Hematopoietic multipotent progenitor cell treated with erythropoietin and hydrocortisone succinate and interleukin-3 and kit ligand, for 8 days (in vitro differentiated cells): ENCODE measurements at regions not wholly inside any gene's neighbourhood (a gene's known extent, or its start where the extent isn't known, plus 50 kb on each side); places are given as distances from the start of the nearest gene placed in this dataset.

Source experiments
- DNase-seq: peaks from one replicate; pipeline ENCODE4 v3.0.0-alpha.2; 2015

- no peak for DNase-seq
These were observed 56.4 kb upstream of the SAMSN1 start for GRCh38 chr21:14602382-14602958.

GRCh38 chr21:14600569-14601297, 54.6 kb upstream of the SAMSN1 start:
- DNase-seq: peak; percentile 76

- no peak for DNase-seq
These were observed 52.0 kb upstream of the SAMSN1 start for GRCh38 chr21:14598065-14598464.
